ENCODE measurements at regions not wholly inside any gene's neighbourhood (a gene's known extent, or its start where the extent isn't known, plus 50 kb on each side); places are given as distances from the start of the nearest gene placed in this dataset.

GRCh38 chr6:157768863-157769551, 54.0 kb upstream of the SNX9 start:
- Histone ChIP-seq H2BK12ac (ENCODE audit: insufficient read length, low read depth, low read length) (peak overlapping the region; percentile 26), H3K79me2 (ENCODE audit: insufficient read depth, low read length) (no peaks in the 10 kb centered on the region), H3K23me2 (ENCODE audit: insufficient read length, low read depth, low read length, poor library complexity, severe bottlenecking) (no peaks in the 10 kb centered on the region), H4K5ac (ENCODE audit: insufficient read length, low read depth, low read length) (no peak overlapping the region), H2BK15ac (ENCODE audit: low read depth, low read length) (no peak overlapping the region), H2BK20ac (ENCODE audit: low read depth, low read length, poor library complexity, severe bottlenecking) (no peak overlapping the region), H3K4me2 (ENCODE audit: insufficient read depth, insufficient read length, low read length) (no peak overlapping the region), H2AFZ (ENCODE audit: low read length) (no peak overlapping the region), H3K79me1 (ENCODE audit: insufficient read depth, low read depth, low read length, poor library complexity, severe bottlenecking) (no peaks in the 10 kb centered on the region), H3K23ac (ENCODE audit: insufficient read length, low read depth, low read length) (no peak overlapping the region), H3K18ac (ENCODE audit: insufficient read length, low read depth, low read length) (no peak overlapping the region), H3K27me3 (ENCODE audit: insufficient read depth, low read length) (no peaks in the 10 kb centered on the region), H3K9ac (ENCODE audit: extremely low read depth, insufficient read length, low read length) (no peak overlapping the region), H2AK5ac (ENCODE audit: insufficient read length, low read length) (no peak overlapping the region), H3K4me1 (ENCODE audit: insufficient read depth, low read length) (peaks cover 10% of the 10 kb centered on the region), H2BK5ac (ENCODE audit: insufficient read length, low read length) (no peak overlapping the region), H4K8ac (replicated peaks; ENCODE audit: insufficient read length, low read depth, low read length) (no peak overlapping the region), H3K4ac (ENCODE audit: low read depth, low read length) (no peak overlapping the region), H3K9me3 (ENCODE audit: control insufficient read depth, low read depth, low read length) (no peaks in the 10 kb centered on the region), H3K27ac (ENCODE audit: insufficient read length, low read depth, low read length) (no peak overlapping the region), H4K20me1 (ENCODE audit: control insufficient read depth, insufficient read depth, insufficient read length) (no peaks in the 10 kb centered on the region), H4K91ac (ENCODE audit: insufficient read length, low read depth, low read length) (no peak overlapping the region), H3K14ac (ENCODE audit: insufficient read depth, low read length) (no peak overlapping the region), H2BK120ac (ENCODE audit: low read depth, low read length, poor library complexity, severe bottlenecking) (no peak overlapping the region), H3K56ac (ENCODE audit: insufficient read length, low read depth, low read length) (no peak overlapping the region), H3T11ph (ENCODE audit: low read length) (no peak overlapping the region)
- WGBS (ENCODE audit: extremely low coverage, insufficient read length, low lambda C conversion rate) = no CpG with 5 or more reads among the region's 13 CpGs
- peaks cover 6 to 7% (median 7%) of the 10 kb centered on the region in 3 experiments; a peak in 5 of 7 replicates for H3K36me3 Mint-ChIP-seq (ENCODE audit: insufficient read depth in 1 of 3, low read depth in 3 of 3)
- peak overlapping the region in 1 of 3 experiments; percentile 90; a peak in 1 of 7 replicates for H3K27ac Mint-ChIP-seq
- H3K27me3 Mint-ChIP-seq (ENCODE audit: low read depth) = peaks cover 13% of the 10 kb centered on the region
- no peak overlapping the region for H3K4me3 Mint-ChIP-seq
- TF ChIP-seq CTCF (conservative IDR thresholded peaks at IDR 0.05) = no peak
- peaks cover 31 to 47% of the 10 kb centered on the region in 2 experiments for H3K4me1 Mint-ChIP-seq
- DNase-seq = no peak
- peaks cover 7% of the 10 kb centered on the region in 2 experiments; a peak in 4 of 5 replicates for H3K9me3 Mint-ChIP-seq
